GM19372 (cell line): ENCODE measurements at regions not wholly inside any gene's neighbourhood (a gene's known extent, or its start where the extent isn't known, plus 50 kb on each side); places are given as distances from the start of the nearest gene placed in this dataset.

Experiments
- ATAC-seq: cut with Tn5 transposase; IDR thresholded peaks from one replicate; pipeline ENCODE4 v1.9.1; 2021; ENCODE audit warnings: mild to moderate bottlenecking, low read depth, moderate library complexity; ENCODE audit not compliant: unreplicated experiment

- no peak for ATAC-seq
These were observed 77.0 kb upstream of the MAP1B start for GRCh38 chr5:72030237-72030636.

DNA sequence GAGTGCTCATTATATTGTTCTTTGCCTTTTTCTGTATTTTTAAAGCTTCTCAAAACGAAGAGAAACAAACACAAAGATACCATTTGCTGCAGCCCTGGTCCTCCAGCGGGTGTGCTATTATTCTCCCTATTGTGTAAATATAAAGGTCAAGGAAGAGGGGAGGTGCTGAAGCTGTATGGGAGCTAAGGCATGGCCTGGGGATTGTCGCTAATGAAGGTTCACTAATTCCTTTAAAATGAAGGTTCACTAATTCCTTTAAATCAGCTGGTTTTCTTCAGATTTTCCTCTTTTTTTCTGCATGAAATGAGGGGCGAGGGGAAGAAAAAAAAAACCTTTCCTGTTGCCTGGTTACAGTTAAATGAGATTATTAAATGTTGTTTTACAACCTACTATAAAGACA is 74.5 kb upstream of the MAP1B start:
- ATAC-seq = no peak

GRCh38 chr5:72034770-72035169 is 72.5 kb upstream of the MAP1B start:
- ATAC-seq = no peak

DNA sequence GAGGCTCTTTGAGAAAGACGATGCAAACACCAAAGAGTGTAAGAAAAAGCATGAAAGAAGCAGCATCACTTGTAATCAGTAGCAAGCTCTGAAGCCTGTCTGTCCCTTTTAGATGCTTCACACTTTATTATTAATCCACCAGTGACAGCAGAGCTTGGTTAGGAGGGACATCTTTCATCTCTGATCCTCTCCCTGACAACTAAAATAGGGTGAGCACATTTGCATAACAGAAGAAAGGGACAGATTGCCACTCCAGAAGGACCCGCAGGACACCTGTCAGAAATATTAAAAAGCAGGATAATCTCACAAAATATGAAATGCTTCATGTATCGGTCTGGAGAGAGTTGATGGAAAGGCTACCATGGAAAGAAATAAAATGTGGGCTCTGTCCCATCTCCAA is 71.4 kb upstream of the MAP1B start:
- ATAC-seq = no peak

DNA sequence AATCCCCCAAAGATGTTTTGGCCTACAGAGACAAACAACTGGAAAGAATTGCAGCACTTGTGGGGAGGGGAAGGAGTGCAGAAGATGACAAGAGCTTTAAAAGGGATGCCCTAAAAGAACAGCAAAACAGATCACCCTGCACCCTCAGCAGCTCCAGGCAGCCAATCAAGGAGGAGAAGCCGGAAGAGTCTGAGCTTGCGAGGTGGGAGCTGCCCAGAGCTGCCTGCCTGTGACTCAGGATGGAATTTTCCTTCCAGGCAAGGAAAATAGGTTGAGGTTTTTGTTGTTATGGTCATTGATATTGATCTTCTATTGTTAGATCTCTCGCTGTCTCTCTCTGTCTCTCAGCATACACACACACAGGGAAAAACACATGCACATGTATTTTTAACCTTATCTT is 70.3 kb upstream of the MAP1B start:
- ATAC-seq = no peak

DNA sequence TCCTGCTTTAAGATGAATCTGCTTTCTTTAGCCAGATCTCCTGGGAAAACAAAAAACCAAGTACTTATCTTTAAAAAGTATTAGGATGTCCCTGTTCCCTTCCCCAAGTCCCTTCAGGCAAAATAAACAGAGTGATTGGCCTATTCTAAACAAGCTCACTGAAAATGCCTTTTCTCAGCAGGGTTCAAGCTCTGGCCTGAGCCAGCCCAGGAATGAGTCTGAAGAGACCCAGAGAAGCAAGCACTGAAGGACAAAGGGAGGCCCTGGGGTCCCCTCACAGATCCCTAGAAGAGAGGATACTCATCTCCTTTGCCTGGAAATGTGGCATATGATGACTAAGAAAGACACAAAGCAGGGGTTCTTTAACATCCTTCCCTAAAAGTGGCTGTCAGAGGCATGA is 66.8 kb upstream of the MAP1B start:
- ATAC-seq = no peak

GRCh38 chr5:72041654-72042053 is 65.6 kb upstream of the MAP1B start:
- ATAC-seq = no peak

DNA sequence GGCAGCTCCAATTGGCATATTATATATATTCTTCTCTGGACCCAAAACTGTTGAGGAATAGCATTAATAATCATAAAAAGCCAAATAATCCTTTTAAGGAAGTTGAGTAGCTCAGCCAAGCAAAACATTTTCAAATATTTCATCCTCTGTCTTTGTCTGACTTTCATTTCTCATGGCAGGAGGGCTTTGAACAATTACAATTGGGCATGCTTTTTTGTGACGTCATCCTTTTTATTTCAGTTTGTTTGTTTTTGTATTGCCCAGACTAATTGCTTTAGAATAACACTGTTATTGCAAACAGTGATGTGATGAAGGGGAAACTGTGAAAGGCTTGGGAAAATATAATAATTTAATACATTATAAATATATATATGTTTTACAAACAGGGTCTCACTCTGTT is 65.2 kb upstream of the MAP1B start:
- ATAC-seq = no peak

GRCh38 chr5:72045692-72046091 is 61.6 kb upstream of the MAP1B start:
- ATAC-seq = no peak

DNA sequence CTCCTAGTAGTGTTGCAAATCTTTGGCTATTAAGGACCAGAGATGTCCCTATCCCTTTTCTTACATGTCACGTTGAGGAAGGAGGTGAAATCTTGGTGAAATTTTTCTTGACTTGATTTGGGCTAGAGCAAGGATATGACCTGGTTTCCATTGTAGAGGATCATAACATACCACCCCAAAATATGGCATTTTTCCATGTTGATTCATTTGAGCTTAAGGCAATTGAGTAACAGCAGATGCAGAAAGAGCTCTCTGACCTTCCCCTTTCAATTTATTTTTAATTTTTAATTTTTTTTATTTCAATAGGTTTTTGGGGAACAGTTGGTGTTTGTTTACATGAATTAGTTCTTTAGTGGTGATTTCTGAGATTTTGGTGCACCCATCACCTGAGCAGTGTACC is 61.2 kb upstream of the MAP1B start:
- no peak for ATAC-seq

DNA sequence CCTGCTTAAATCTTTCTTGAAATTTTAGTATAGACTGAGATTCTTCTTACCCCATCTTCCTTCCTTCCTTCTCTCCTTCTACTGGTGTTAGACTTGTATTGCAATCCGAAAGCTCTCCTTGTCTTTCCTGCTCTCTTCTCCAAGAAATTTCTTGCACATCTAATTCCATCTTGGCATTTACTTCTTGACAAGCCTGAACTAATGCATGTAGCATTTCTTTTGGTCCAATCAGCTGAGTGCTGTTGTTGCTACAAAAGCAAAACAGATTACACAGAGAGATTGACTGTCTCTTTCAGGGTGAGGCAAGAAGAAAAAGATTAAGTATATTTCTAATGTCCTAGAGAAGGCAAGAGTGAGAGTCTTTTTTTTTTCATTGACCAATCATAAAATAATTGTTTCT is 51.6 kb upstream of the MAP1B start:
- ATAC-seq = no peak
